ENCODE measurements at regions not wholly inside any gene's neighbourhood (a gene's known extent, or its start where the extent isn't known, plus 50 kb on each side); places are given as distances from the start of the nearest gene placed in this dataset.

DNA sequence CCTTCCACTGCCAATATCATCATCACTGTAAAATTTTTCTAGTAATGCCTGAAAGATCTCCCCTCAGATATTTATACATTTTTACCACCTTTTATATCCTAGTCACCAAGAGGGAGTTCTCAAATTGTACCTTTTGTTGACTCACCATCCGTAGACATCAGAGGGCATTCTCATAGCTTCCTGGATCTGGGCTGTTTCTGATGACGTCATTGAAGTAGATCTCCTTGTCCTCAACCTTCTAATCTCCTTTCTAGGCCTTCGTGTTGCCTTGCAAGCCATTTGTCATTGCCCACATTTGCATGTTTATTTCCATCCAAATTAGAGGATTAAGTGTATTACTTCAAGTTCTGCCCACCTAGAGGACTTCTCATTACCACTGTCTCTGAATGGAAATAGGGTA lies 193.4 kb upstream of the NRXN1 start:
- DNase-seq (ENCODE audit: low read depth) = no peak

DNA sequence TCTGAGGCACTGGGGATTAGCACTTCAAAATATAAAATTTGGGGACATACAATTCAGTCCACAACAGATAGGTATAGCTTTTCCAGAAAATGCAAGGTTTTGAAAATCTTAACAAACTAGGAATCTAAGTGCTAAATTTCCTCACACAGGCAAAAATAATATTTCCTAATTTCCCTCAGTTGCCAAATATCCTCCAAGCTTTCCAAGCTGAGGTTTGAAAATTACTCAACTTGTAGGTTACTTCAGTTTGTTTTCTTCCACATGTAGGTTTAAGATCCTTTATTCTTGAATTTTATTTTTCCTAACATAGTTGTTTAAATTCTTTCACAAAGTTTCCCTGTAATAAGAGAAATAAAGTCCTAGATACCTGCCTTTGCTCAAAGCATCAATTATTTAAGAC lies 192.9 kb upstream of the NRXN1 start:
- no peak for DNase-seq (ENCODE audit: low read depth)

DNA sequence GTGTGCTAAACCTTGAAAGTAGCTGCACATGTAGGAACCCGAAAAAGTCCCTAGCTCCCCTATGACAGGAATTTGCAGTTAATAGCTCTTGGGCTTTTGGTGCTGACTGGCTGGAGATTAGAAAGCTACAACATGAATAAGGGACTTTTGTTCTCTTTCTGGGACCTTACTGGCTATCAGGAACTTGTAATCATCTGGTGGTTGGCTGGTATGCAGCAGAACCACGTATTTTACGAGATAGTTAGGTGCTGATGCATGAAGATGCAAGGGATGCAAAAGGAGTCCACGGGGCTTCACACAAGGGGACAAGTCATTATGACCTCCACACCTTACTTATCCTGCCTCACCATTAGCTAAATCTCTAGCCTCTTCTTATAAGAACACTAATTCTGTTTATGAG lies 190.2 kb upstream of the NRXN1 start:
- DNase-seq (ENCODE audit: low read depth) = no peak

DNA sequence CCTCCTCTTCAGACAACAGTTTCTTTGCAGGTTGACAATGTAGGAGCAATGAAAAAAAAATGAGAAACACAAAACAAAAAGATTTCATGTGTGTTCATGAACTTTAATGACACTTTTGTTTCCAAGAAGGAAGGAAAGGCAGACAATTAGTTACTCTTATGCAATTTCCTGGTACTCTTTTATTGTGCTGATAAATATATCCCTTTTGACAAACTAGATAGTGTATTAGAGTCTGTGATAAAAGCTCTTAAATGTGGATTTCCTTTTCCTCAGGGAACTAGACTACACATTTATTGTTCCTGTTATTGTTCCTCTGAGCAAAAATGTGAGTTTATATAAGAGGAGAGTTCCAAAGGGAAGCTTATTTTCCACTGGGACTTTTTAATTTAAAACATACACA lies 188.7 kb upstream of the NRXN1 start:
- no peak for DNase-seq (ENCODE audit: low read depth)

DNA sequence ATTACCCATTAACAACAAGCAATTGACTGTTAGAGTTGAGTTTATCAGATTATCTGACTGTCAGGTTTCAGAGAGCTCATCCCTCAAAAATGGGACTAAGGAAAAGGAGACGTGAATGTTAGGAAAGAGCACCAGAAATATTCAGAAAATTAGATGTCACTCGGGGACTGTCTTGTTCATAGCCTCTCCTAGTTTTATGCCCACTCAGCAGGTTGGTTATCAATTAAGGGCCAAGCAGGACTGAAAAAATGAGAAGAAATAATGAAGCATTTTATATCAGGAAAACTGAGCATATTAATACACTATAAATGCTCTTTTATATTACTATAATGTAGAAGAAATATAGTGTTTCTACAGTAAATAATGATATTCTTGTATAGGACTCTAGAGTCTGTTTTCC lies 188.1 kb upstream of the NRXN1 start:
- no peak for DNase-seq (ENCODE audit: low read depth)

DNA sequence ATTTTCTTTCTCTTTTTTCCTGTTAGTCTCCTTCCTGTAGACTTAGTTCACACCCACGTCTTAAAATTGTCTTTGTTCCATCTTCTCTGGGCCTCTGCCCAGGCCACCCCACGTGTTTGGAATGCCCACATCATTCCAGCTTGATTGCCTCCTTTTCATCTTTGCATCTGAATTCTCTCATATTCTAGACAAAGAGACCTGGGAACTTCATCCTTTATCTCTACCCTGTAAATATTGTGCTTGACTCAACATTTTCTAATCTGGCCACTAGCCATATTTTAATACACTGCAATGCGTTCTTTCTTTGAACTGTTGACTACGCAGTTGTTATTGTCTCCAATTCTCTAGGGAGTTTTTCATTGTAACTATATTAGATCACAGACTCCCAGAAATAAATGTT lies 187.5 kb upstream of the NRXN1 start:
- no peak for DNase-seq (ENCODE audit: low read depth)

DNA sequence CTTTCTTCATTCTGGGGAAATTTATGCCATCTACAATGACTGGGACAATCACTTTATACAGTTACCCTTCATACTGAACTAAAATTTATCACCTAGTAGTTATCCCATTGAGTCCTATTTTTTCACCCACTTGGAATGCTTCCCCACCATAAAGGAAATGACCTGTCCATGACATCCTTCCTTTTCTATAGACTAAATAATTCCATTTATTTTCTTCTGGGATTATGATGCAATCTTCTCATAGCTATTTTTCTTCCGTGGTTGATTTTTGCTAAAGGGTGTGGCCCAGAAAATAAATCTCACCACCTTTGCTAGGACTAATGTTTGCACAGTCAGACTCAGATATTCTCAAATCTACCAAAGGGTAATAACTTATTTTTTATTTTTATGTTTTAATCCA lies 186.1 kb upstream of the NRXN1 start:
- DNase-seq (ENCODE audit: low read depth) = no peak

DNA sequence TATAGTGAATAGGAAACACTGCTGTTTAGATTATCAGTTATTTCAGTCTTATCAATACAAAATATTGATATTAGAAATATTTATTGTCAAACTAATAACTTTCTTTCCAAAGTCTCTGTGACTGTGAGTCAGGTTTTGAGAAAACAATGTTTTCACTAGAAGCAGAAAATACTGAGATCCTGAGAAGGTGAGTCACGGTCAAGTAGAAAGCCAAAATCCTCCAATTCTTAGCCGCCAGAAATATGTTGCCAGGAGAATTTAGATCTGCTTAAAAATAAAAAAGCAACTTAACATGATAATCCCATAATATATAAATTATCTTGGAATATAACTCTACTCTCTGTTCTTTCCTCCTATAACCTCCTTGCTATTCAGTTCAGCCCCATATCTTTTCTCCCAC lies 181.9 kb upstream of the NRXN1 start:
- DNase-seq (ENCODE audit: low read depth) = no peak

DNA sequence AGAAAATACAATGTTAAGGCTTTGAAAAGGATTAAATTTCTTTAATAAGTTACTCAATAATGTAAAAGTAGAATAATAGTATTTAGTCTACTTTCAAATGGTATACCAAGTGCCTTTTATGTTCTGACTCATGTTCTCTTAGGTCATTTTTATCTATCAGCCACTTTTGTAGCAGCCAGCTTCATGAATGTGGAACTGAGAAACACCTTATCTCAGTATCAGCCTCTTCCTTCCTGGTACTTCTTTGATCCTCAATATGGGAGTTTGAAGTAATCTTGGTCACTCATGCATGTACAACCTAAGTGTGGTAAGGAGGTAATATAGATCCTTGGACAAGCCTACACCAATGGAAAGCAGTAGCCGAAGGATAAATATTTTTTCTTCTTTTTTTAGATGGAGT lies 180.4 kb upstream of the NRXN1 start:
- no peak for DNase-seq (ENCODE audit: low read depth)

DNA sequence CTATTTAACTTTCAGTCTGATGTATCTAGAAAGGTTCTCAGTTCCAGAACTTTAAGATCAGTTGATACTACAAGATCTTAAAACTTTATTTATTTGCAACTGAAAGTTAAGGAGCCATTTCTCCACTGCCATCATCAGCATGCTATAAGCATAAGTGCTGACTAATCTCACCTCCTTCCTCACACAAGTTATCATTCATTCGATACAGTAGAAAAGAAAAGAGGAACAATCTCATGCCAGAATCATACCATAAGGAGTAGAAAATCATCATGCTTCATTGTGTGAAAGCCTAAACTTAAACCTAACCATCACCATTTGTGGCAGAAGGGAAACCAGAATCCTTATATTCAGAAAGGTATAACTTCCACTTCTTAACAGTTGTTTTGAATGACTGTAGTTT lies 176.6 kb upstream of the NRXN1 start:
- no peak for DNase-seq (ENCODE audit: low read depth)

DNA sequence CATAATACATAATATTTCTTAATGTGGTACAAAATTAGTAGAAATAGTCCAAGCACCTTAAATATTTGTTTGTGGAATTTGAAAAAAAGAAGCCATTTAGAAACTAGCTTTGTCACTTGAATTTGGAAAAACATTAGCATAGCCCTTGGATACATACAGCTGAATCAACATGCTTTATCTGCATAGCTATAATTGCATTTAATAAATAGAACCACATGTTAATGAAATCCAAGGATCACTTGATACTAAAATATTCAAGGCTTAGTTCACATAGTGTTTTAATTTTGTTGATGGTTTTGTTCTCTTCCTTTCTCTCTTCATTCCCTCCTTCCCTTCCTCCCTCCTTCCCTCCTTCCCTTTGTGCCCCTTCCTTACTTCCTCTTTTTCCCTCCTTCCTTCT lies 169.4 kb upstream of the NRXN1 start:
- no peak for DNase-seq (ENCODE audit: low read depth)

DNA sequence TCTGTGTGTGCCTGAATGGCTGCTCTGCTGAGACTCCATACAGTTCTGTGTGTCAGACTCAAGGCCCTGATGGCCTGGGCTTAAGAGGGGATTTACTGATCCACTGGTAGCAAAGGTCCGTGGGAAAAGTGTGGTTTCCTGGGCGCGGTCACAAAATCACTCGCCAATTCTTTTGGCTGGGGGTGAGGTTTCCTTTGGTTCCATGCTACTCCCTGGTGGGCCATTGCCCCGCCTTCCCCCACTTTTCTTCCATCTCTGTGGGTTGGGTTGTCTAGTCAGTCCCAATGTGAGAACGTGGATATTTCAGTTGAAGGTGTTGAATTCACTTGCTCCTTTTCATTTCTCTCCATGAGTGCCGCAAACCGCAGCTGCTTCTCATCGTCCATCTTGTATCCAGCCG lies 162.7 kb upstream of the NRXN1 start:
- no peak for DNase-seq (ENCODE audit: low read depth)

DNA sequence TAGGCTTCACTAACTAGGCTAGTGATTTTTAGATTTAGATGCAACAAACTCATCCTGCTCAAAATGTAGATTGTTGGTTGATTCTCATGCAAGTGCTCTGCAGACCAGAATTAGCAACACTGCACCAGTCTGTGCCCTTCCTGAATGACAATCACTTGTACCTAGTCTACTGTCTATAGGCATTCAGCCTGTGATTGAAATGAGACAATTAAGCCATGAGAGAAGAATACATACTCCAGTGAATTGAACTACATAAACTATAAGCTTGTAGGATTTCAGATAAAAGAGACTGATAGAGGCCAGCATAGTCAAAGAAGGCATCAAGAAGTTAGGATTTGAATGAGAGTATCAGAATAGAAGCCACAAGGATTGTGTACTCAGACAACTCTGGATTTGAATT lies 138.3 kb upstream of the NRXN1 start:
- DNase-seq (ENCODE audit: low read depth) = no peak

DNA sequence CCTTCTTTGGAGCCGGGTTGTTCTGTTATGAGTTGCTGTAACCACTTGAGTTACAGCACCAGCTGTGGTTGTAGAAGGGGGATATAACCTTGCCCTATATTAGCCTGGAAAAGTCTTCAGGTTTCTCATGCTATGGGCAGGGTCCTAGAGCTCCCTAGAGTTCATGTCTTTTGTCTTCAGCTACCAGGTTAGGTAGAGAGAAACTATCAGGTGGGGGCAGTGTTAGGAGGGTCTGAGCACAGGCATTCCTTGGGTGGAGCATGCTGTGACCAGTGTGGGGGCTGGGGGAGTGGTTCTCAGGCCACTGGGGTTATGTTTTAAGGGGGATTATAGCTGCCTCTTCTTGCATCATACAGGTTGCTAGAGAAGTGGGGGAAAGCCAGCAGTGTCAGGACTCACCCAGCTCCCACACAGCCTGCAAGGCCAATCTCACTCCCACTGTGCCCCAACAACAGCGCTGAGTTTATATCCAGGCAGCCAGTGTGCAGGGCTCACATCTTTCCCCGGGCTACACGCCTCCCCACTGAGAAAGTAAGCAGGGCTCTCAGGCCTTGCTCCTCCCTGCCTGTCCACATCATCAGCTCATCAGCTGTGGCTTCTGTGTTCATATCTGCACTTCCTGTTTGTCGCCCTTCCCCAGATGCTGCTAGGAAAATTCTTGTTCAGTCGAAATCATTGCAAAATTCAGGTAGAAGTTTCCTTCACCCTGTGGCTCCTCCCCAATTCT lies 133.8 kb upstream of the NRXN1 start:
- DNase-seq (ENCODE audit: low read depth) = no peak

DNA sequence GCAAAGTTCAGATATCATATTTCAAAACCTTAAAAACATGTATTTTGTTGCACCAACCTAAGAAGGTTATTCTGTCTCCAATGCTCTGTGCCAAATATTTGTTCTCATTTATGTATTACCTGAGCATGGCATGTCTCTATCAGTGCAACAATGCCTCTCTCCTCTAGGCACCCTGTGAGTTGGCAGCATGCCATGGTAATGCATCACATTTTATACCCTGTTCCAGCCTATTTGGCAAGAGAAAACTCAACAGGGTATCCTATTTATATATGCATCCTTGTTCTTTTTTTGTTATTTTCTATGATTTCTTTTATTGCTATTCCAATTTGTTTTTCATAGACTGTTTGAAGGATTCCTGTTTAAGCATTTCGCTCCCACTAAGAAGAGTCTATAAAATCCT lies 126.3 kb upstream of the NRXN1 start:
- DNase-seq (ENCODE audit: low read depth) = no peak

DNA sequence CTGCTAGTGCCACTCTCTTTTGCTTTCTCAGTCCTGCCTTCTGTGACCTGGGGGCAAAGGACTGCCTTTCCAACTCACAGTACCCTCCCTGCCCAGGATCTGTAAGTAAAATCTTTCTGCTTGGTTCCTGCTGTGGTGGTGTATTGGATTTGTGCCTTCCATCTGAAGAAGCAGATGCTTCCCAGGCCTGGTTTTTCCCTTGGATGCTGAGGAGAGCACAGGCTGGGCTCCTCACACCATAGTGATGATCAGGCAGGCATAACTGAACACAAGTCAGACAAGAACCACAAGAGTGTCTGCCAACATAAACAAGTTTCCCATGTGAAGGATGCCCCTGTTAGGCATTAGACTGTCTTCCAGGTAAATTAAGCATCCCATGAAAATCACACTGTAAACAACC lies 121.3 kb upstream of the NRXN1 start:
- DNase-seq (ENCODE audit: low read depth) = no peak

DNA sequence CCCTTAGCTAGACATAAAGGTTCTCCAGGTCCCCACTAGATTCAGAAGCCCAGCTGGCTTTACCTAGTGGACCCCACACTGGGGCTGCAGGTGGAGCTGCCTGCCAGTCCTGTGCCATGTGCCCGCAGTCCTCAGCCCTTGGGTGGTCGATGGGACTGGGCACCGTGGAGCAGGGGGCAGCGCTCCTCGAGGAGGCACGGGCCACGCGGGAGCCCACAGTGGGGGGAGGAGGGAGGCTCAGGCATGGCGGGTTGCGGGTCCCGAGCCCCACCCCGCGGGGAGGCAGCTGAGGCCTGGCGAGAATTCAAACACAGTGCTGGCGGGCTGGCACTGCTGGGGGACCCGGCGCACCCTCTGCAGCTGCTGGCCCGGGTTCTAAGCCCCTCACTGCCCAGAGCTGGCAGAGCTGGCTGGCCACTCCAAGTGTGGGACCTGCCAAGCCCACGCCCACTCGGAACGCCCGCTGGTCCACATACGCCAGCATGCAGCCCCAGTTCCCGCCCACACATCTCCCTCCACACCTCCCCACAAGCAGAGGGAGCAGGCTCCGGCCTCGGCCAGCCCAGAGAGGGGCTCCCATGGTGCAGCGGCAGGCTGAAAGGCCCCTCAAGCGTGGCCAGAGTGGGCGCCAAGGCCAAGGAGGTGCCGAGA lies 119.7 kb upstream of the NRXN1 start:
- no peak for DNase-seq (ENCODE audit: low read depth)

DNA sequence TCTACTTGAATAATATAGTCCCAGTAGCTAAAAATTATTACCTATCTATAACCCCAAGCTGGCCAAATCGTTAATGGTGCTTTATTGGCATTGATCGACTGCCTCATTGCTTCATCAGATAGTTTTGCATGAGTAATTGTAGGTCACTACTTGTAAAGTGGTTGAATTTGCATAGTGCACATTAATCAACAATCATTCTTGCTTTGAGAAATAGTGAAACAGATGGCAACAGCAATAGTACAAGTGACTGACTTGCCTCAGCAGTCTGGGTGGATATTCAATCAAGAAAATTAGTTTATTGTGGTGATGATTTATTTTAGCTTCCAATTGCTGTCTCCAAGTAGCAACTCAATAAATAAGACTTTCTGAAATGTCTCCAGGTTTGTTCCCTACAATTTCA lies 117.8 kb upstream of the NRXN1 start:
- no peak for DNase-seq (ENCODE audit: low read depth)

DNA sequence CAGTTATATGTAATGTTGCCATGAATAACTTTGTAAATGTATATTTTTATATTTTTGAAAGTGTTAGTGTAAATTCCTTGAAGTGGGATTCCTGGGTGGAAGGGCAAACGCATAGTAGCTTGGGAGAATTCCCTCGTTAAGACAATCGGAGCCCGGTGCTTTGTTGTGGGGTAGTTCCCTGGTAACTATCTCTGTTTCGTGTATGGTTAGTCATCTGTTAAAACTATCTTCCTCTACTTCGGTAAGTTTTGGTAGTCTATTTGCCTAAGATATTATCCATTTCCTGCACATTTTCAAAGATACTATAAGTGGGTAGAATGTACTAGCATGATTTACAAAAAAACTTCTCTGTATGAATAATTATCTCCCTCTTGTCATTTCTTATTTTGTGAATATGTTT lies 113.8 kb upstream of the NRXN1 start:
- no peak for DNase-seq (ENCODE audit: low read depth)

DNA sequence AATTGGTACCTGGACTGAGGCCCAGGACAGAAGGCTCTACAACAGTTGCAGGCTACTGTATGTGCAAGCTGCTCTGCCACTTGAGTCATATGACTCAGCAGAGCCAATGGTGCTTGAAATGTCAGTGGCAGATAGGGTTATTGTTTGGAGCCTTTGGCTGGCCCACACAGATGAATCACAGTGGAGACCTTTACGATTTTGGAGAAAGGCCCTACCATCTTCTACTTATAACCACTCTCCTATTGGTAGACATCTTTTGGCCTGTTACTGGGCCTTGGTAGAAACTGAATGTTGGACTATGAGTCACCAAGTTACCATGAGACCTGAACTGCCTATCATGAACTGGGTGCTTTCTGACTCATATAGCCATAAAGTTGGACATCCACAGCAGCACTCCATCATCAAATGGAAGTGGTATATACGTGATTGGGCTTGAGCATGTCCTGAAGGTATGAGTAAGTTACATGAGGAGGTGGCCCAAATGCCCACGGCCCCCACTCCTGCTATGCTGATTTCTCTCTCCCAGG lies 88.9 kb upstream of the NRXN1 start:
- no peak for DNase-seq (ENCODE audit: low read depth)

DNA sequence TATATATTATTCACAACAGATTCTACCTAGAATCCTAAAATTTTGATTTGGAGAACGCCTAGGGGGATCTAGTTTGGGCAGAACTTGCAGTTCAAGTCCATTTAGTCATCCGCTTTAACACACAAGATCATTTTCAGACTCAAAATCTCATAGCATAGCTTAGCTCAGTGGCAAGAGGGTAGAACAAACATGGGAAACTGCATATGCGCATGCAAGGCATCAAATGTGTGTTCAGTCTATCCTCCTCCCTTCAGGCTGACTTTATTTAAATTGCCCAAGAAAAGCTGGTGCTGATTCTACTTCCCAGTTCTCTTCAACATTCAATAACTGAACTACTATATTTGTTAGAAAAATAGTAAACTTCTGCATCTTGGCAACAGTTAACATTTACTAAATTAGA lies 79.6 kb upstream of the NRXN1 start:
- DNase-seq (ENCODE audit: low read depth) = no peak

DNA sequence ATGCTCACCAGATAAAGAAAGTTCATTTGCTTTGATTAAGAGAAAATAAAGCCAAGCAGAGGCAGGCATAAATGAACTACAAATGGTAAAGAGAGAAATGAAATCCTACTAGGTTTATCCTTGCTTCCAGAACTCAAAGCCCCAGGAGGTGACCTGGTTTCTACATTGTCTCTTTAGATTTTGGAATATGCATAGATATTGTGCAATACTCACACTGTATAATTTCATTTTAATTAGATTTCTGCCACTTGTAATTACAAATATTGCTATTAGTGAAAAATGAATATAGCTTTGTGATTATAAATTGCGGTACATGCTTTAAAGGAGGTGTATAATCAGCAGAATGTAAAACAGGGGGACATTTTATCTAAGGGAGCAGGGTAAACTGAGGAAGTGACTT lies 76.9 kb upstream of the NRXN1 start:
- no peak for DNase-seq (ENCODE audit: low read depth)

DNA sequence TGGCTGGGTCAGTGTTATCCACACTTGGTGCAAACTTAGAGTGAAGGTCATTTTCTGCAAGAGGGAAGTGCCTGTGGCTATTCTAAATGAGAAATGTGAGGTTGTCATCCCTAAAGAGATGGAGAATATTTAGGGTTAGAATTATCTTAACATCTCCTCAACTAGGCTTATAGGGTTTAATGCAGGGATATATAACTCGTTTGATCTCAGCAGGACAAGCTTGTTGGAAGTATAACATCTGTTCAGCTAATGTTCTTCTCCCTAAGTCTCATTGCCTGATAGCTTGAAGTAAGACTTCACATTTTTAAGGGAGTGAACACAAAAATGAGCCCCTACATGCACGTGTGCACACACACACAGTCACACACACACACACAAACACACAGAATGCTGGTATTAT lies 75.9 kb upstream of the NRXN1 start:
- no peak for DNase-seq (ENCODE audit: low read depth)

DNA sequence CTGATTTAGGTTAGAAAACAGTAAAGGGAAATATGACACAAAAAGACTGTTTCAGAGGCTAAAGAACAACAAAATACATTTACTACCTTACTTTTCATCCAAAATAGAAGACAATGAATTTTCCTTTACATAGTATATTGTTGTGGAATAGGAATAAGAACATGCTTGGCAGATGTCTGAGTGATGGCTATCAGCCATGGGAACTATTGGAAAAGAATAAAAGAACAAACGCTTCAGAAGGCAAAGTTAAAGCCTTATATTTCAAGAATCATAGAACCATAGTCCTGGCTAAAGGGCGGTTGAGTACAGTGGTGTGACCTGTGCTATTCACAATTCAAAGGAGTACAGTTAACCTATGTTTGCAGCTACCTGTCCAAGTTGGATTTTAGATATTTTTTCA lies 73.9 kb upstream of the NRXN1 start:
- DNase-seq (ENCODE audit: low read depth) = no peak

All from ELR (cell line).